SU-DHL-6 (cell line): ENCODE measurements at regions not wholly inside any gene's neighbourhood (a gene's known extent, or its start where the extent isn't known, plus 50 kb on each side); places are given as distances from the start of the nearest gene placed in this dataset.

Source experiments
- H2AFZ ChIP-seq: fragments of 200-600 bp; sonication (generic); 2 replicates; pipeline ENCODE4 v1.6.1; 2014; ENCODE audit warnings: low read depth, mild to moderate bottlenecking, moderate library complexity, mixed read lengths, antibody characterized with exemption, low read length; ENCODE audit not compliant: severe bottlenecking
- H3F3A ChIP-seq: fragments of 200-600 bp; shearing (Covaris generic); 2 replicates; pipeline ENCODE4 v1.6.0; 2016; ENCODE audit warnings: antibody characterized with exemption, mild to moderate bottlenecking; ENCODE audit not compliant: insufficient read depth
- H3K27ac ChIP-seq: fragments of 200-600 bp; sonication (generic); 2 replicates; pipeline ENCODE4 v1.5.1; 2016; ENCODE audit warnings: low read depth, mild to moderate bottlenecking, low read length, moderate library complexity, mixed read lengths
- H3K27me3 ChIP-seq: fragments of 200-600 bp; sonication (generic), shearing (Covaris generic); 2 replicates; pipeline ENCODE4 v1.6.0; 2014; ENCODE audit warnings: mild to moderate bottlenecking, low read length
- H3K36me3 ChIP-seq: fragments of 200-600 bp; sonication (generic); 2 replicates; pipeline ENCODE4 v1.6.1; 2014; ENCODE audit warnings: mild to moderate bottlenecking, low read length, mixed read lengths
- H3K4me2 ChIP-seq: fragments of 300-600, 200-600 bp; shearing (Covaris generic), sonication (generic); 2 replicates; pipeline ENCODE4 v1.6.0; 2014; ENCODE audit warnings: low read length, low read depth, mild to moderate bottlenecking; ENCODE audit not compliant: poor library complexity, severe bottlenecking
- H3K4me3 ChIP-seq: fragments of 200-600 bp; sonication (generic); 2 replicates; pipeline ENCODE4 v1.5.1; 2014; ENCODE audit warnings: antibody characterized with exemption, low read length, mild to moderate bottlenecking, mixed read lengths; ENCODE audit not compliant: insufficient read depth, poor library complexity, severe bottlenecking
- H3K79me2 ChIP-seq: fragments of 200-600 bp; sonication (generic); 2 replicates; pipeline ENCODE4 v1.6.1; 2014; ENCODE audit warnings: mild to moderate bottlenecking, low read length, moderate library complexity; ENCODE audit not compliant: insufficient read depth
- H3K9ac ChIP-seq: fragments of 200-600 bp; sonication (generic); 2 replicates; pipeline ENCODE4 v1.7.0; 2014; ENCODE audit warnings: mild to moderate bottlenecking, low read length
- H3K9me2 ChIP-seq: fragments of 200-600 bp; sonication (generic); replicated peaks from 2 replicates; pipeline ENCODE4 v1.6.1; 2014; ENCODE audit warnings: low read length; ENCODE audit not compliant: insufficient read depth
- H3K9me3 ChIP-seq: fragments of 200-600 bp; sonication (generic); 2 replicates; pipeline ENCODE4 v1.6.1; 2014; ENCODE audit warnings: low read length, mixed read lengths; ENCODE audit not compliant: insufficient read depth
- H4K20me1 ChIP-seq: fragments of 200-600 bp; sonication (generic); 2 replicates; pipeline ENCODE4 v1.6.1; 2014; ENCODE audit warnings: low read depth, mild to moderate bottlenecking, antibody characterized with exemption, low read length, moderate library complexity, mixed read lengths
- EZH2phosphoT487 ChIP-seq: fragments of 200-600 bp; sonication (generic), shearing (Covaris generic); conservative IDR thresholded peaks from 2 replicates; pipeline ENCODE4 v1.6.1; 2018; ENCODE audit warnings: mild to moderate bottlenecking, antibody characterized with exemption, low read length, moderate library complexity, mixed read lengths
- TF ChIP-seq, protein P1 (sequence below): fragments of 200-600 bp; sonication (generic); IDR thresholded peaks from one replicate; pipeline ENCODE4 v1.5.1; 2017; ENCODE audit warnings: antibody characterized with exemption, mild to moderate bottlenecking, low read length, moderate library complexity; ENCODE audit not compliant: insufficient read depth, poor library complexity, severe bottlenecking

DNA sequence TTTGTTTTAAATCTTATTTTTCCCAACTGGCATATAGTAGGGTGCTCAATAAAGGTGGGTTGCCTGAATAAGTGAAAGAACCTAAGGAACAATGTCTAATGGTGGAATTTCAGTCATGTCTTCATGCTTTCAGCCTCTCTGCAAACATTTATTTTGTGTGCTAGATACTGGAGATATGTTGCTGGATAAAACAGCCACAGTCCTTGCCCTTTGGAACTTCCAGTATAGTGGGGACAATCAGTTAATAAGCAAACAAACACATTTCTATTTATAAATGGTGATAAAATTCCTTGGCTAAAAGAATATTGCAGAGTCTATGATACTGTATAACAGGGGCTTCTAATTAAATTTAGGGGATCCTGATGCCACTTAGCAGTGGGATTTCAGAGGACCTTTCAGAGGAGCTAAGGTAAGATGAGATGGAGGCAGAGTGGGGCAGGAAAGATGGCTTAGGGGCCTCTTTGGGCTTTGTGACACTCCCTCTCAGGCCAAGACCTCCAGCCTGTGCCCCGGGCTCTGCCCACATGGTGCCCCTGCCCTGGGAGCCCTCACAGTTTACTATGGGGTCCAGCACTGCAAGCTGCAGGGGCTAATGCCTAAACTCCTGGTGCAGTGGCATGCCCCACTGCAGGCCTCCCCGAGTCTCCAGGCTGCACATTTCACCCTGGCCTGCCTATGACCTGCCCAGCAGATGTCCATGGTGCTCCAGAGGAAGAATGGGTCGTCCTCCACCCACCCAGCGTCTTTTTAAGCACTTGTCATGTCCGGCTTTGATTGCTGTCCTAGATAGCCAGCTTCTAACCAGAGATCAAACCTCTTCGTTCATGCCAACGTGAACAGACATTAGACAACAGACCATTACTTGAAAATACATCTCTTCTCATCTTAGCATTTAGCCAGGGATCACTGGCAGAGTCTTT, 61.6 kb upstream of the PRR23C start:
- no peaks in the 10 kb centered on the region for H4K20me1 ChIP-seq
- H3K9me3 ChIP-seq = no peaks in the 10 kb centered on the region
- no peak overlapping the region for H3K9ac ChIP-seq
- H3K36me3 ChIP-seq = no peaks in the 10 kb centered on the region
- H2AFZ ChIP-seq = no peak overlapping the region
- H3K79me2 ChIP-seq = no peaks in the 10 kb centered on the region
- TF ChIP-seq EZH2phosphoT487 = no peak
- TF ChIP-seq, protein P1, sequence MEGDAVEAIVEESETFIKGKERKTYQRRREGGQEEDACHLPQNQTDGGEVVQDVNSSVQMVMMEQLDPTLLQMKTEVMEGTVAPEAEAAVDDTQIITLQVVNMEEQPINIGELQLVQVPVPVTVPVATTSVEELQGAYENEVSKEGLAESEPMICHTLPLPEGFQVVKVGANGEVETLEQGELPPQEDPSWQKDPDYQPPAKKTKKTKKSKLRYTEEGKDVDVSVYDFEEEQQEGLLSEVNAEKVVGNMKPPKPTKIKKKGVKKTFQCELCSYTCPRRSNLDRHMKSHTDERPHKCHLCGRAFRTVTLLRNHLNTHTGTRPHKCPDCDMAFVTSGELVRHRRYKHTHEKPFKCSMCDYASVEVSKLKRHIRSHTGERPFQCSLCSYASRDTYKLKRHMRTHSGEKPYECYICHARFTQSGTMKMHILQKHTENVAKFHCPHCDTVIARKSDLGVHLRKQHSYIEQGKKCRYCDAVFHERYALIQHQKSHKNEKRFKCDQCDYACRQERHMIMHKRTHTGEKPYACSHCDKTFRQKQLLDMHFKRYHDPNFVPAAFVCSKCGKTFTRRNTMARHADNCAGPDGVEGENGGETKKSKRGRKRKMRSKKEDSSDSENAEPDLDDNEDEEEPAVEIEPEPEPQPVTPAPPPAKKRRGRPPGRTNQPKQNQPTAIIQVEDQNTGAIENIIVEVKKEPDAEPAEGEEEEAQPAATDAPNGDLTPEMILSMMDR = no peak
- H3K27me3 ChIP-seq = no peaks in the 10 kb centered on the region
- H3K4me2 ChIP-seq = no peak overlapping the region
- no peaks in the 10 kb centered on the region for H3K9me2 ChIP-seq
- no peak overlapping the region for H3K27ac ChIP-seq
- no peaks in the 10 kb centered on the region for H3F3A ChIP-seq
- no peak overlapping the region for H3K4me3 ChIP-seq

DNA sequence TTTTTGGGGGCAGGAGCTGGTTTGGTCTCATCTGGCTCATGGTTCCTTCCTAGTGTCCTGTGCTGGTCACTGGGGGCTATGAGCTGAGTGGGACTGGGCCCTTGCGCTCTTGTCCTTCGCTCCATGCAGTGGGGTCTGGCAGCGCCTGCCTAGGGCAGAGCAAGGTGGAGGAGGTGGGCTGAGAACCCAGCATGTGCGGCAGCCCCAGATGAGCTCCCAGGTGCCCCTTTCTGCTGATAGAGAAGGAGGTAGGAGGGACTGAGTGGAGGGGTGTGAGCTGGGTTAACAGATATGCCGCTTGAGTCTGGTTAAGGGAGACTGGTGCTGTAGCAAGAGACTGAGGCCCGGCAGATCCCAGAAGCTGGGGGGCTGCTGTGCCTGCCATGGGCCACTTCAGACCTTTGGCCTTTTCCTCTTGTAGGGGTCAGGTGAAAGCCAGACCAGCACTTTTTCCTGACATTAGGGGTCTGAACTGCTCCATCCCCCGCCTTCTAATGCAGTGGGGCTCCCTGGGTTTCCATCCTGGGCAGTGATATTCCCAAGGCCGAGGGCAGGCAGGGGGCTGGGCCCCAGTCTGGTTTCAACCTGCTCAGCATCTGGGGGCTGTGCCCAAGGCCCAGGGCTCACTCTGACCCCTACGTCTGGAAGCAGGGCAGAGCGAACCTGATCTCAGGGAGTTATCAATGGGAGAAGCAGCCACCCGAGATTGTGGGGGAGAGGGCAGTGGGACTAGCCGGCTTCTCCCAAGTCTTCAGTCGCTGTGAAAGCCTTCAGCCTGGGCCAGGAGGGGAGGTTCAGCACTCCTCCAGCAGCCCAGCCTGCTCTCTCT, 62.9 kb upstream of the PRR23C start:
- Histone ChIP-seq H2AFZ (no peak overlapping the region), H3K4me2 (no peak overlapping the region), H3K9ac (no peak overlapping the region), H3K27me3 (no peaks in the 10 kb centered on the region), H3K9me2 (no peaks in the 10 kb centered on the region), H3K4me3 (no peak overlapping the region), H3K27ac (no peak overlapping the region), H3K79me2 (no peaks in the 10 kb centered on the region), H4K20me1 (no peaks in the 10 kb centered on the region), H3K9me3 (no peaks in the 10 kb centered on the region), H3K36me3 (no peaks in the 10 kb centered on the region), H3F3A (no peaks in the 10 kb centered on the region)
- no peak for TF ChIP-seq EZH2phosphoT487
- TF ChIP-seq, protein P1 = no peak

DNA sequence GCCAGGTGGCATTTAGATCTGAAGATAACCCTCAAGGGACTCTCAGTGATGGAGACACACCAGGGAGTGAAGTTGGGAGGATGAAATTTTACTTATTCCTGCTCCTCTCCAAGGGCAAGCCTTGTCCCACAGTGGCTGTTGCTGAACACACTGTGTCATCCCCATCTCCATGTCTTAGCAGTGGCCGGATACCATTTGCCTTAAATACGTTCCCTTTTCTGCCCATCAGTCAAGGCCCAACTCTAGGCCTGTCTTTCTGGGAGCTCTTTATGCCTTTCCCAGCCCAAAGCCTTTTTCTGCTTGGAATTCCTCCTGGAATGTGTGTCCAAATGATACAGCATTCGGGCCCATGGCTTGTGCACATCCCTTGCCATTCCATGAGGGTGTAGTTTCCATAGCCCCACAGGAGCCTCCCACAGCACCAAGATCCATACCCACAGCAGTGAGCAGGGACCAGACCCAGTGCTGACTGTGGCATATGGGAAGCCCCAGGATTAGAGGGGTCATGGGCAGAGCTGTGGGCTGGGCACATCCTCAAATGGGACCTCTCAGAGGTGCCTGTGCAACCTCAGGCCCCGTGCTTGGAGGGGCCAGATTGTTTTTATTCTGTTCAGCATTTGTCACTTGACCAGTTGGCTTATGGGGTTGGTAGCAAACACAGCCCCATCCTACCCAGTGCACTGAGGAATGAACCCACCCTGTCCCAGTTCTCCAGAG, 63.7 kb upstream of the PRR23C start:
- H3K9me3 ChIP-seq = no peaks in the 10 kb centered on the region
- no peak overlapping the region for H3K4me2 ChIP-seq
- TF ChIP-seq, protein P1 = no peak
- no peak for TF ChIP-seq EZH2phosphoT487
- no peaks in the 10 kb centered on the region for H3K36me3 ChIP-seq
- H3F3A ChIP-seq = no peaks in the 10 kb centered on the region
- H3K9me2 ChIP-seq = no peaks in the 10 kb centered on the region
- H3K27me3 ChIP-seq = no peaks in the 10 kb centered on the region
- H4K20me1 ChIP-seq = no peaks in the 10 kb centered on the region
- H2AFZ ChIP-seq = no peak overlapping the region
- no peak overlapping the region for H3K4me3 ChIP-seq
- no peaks in the 10 kb centered on the region for H3K79me2 ChIP-seq
- no peak overlapping the region for H3K27ac ChIP-seq
- no peak overlapping the region for H3K9ac ChIP-seq
